ENCODE measurements at regions not wholly inside any gene's neighbourhood (a gene's known extent, or its start where the extent isn't known, plus 50 kb on each side); places are given as distances from the start of the nearest gene placed in this dataset.
A peak's percentile ranks its signal among the peaks of the same experiment; 100 is the strongest.

DNA sequence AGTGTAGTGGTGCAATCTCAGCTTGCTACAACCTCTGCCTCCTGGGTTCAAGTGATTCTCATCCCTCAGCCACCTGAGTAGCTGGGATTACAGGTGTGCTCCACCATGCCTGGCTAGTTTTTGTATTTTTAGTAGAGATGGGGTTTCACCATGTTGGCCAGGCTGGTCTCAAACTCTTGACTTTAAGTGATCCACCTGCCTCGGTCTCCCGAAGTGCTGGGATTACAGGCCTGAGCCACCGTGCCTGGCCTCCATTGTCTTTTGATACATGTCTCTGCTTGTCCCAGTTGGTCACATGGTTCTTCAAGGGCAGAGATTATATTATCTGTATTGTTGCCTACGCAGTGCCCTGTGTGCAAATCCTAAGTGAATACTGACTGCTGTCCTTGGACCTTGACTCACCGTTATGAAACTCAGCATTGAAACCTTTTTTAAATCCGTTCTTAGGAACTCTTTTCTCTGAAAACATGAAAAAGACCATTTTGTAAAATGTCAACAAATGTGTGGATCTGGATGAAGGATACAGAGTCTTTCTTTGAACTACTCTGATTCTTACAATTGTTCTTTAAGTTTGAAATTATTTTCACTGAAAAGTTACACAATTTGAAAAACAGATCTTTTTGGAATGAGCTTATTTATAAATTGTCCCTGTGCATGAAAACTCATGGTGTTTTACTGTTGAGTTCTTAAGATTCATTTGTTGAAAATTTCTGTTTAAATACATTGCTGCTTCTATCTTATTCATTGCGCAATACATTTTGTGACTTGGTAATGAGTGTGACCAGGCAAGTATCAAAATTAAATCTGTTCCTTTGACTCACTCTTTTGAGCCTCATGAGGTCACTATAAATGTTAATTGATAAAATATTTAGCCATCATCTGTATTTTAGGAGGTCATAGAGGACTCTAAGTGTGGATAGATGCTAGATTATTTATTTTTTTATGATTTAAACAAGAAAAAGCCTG lies 293.5 kb downstream of the UTRN start:
- in situ Hi-C loops (cut with HindIII; ENCODE audit: low pct_ligation_motif_present, low pct_unique_long_range_greater_than_20kb, low sequenced_read_pairs), result no loop called here
- DNase-seq, result no peak

DNA sequence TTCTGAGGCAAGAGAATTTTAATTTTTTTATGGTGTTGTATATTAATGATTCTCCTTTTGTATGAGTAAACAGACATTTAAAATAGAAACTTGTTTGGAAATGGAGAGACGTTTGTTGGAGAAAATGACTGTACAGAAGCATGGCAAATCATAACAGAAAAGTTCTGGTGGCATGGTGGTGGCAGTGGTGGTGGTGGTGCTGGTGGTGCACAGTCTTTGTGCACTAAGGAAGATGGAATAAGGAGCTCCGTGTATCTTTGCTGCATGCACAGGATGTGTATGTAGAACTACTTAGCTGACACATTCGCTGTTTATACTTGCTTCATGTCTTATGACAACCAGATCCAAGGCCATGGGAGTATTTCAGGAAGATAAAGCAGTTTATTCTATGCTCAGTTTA lies 294.9 kb downstream of the UTRN start:
- DNase-seq, result no peak
- in situ Hi-C loops (cut with HindIII; ENCODE audit: low pct_ligation_motif_present, low pct_unique_long_range_greater_than_20kb, low sequenced_read_pairs), result no loop called here

DNA sequence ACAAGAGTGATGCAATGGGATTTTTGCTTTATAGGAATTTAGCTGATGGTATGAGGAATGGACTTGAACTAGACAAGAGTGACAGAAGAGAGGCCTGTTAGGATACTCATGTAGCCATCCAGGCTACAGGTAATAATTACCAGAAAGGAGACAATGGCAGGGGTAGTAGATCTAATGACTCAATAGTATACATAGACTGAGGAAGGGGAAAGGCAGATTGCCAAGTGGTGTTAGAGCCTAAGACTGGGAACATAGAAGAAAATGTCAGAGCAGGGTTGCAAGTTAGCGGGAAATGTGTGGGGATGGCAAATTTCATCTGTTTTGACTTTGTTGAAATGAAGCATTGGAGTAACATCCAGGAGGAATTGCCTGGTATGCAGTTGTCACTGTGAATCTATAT lies 295.6 kb downstream of the UTRN start:
- no peak for DNase-seq
- in situ Hi-C loops (cut with HindIII; ENCODE audit: low pct_ligation_motif_present, low pct_unique_long_range_greater_than_20kb, low sequenced_read_pairs), result no loop called here

DNA sequence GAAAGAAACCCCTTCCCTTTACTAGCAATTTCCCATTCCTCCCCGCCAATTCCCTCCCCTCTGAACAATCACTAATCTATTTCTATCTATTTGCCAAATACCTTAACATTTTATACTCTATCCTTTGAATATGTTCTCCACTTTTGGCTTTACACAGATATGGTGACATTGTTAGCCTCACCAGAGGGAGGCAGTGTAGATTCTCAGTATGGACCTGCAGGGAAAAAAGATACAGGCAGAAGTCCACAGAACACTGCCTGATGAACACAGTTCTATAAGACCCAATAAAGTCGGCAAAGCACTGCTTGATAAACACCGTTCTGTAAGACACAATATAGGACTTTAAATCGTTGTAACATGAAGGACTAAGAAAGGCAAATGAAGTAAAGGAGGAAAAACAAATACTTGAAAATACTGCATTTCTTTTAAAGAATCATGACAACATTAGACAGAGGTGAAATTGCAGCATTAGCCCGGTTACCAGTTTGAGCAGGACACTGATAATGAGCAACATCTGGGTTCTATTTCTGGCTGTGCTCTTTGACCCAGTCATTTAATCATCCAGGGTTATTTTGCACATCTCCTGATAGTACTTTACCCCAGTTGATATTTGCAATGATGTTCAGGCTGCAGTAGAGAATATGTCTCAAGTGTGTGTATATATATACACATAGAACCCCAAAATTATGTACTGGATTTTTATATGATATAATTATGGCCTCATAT lies 296.8 kb downstream of the UTRN start:
- in situ Hi-C loops (cut with HindIII; ENCODE audit: low pct_ligation_motif_present, low pct_unique_long_range_greater_than_20kb, low sequenced_read_pairs), result no loop called here
- DNase-seq, result peak; percentile 55

DNA sequence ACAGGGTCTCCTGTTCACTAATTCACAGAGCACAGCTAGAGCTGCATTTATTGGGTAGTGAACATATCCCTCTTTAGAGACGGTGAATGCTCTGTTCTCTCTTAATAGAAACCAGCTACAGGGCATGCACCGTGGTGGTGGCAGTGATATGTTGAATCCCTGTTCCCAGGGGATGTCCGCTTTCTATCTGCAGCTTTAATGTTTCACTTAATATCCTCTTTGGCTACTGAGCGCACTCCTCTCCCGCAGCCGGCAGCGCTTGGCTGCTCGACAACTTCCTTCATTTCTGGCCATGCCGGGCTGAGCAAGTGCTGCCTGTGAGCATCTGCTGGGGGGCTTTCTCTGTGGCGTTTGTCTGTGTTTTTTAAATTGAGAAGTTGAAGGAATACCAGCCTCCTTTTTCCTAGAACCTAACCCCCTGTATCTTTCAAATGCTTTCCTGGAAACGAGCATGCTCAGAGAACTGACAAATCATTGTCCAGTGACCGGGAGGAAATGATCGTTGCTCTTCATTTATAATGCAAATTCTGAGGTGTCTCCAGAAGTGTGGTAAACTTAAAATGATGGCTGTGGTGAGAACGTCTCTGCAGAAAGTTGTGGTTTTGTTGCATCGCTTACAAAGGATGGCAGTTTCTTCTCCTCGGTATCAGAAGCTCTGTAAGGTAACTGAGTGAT lies 297.9 kb downstream of the UTRN start:
- peak; percentile 27 for DNase-seq
- in situ Hi-C loops (cut with HindIII; ENCODE audit: low pct_ligation_motif_present, low pct_unique_long_range_greater_than_20kb, low sequenced_read_pairs), result no loop called here

DNA sequence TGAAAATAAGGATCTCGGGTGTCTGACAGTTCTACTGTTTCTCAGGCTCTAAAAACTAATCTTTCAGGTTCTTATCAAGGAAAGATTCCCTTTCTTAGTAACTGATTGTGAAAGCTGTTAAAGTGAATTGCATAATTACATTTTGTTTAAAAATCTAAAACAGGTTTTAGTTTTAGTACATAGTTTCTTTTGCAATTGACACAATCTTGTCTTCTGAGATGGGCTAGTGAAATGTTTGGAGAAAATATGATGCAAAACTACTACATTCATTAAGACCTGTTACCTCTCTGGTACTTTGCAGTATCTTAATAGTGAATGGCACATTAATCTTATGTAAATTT lies 298.4 kb downstream of the UTRN start:
- in situ Hi-C loops (cut with HindIII; ENCODE audit: low pct_ligation_motif_present, low pct_unique_long_range_greater_than_20kb, low sequenced_read_pairs), result no loop called here
- DNase-seq, result no peak

DNA sequence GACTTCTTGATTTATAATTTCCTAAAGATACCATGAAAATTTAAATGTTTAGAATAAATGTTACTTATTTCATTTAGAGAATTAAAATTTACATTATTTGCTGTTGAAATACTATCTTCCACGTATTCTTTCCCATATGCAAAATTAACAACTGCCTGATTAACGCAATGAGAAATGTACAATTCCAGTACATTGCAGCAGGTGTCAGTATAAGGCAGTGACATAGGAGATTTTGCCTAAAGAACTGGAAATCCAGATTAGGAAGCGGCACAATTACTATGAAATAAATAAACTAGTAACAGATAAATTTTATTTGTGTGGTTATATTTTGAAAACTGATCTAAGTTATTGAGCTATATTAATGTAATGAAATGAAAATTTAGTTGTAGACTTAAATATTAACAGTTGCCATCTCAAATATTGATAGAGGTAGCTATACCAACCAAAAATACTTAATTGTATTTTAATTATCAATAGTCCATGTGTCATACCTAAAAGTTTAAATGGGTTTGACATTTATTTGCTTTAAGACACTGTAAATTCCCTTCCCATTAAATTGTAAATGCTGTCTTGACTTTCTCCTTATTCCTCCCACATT lies 300.2 kb downstream of the UTRN start:
- peak; percentile 43 for DNase-seq
- in situ Hi-C loops (cut with HindIII; ENCODE audit: low pct_ligation_motif_present, low pct_unique_long_range_greater_than_20kb, low sequenced_read_pairs), result no loop called here

DNA sequence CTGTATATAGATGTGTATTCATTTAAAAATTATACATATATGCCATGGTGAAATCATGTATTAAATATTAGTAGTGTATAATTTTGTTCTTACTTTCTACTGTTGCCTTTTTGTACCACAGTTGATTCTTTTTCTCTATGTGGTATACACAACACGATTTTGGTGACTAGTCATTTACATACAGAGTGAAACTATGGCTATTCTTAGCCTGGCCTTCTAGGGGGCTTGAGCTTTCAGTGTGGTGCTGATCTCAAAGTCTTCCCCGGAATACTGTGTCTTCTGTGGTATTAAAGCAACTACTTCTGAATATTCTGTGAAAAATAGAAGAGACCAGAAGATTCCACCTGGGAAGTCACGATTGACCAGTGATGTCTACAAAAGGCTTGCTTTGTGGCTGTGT lies 301.9 kb downstream of the UTRN start:
- DNase-seq, result no peak
- in situ Hi-C loops (cut with HindIII; ENCODE audit: low pct_ligation_motif_present, low pct_unique_long_range_greater_than_20kb, low sequenced_read_pairs), result no loop called here

DNA sequence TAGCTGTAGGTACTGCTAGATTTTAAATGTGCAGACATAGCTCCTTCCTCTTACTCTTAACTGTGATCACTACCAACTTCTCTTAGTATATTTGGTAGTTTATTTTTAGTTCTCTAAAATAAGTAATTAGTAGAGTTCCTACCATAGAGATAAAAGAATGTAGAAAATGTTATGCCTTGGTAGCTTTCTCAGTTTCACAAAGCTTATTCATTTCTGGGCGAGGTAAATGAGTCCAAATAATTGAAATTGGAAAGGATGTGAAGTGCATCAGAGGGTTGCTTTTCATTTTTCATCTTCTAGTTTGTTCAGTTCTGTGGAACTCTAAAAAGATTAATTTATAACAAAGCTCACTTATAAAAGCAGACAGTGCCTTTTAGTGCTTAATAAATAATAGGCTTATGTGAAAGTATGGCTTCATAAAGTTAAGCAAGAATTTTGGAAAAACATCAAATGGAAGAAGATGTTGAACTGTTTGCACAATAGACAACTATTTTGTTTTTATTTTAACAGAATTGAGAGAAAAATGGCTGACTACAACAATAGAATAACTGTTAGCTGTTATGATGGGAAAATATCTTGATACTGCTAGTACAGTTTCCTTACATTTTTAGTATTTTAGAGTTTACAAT lies 303.7 kb downstream of the UTRN start:
- DNase-seq, result no peak
- in situ Hi-C loops (cut with HindIII; ENCODE audit: low pct_ligation_motif_present, low pct_unique_long_range_greater_than_20kb, low sequenced_read_pairs), result no loop called here

DNA sequence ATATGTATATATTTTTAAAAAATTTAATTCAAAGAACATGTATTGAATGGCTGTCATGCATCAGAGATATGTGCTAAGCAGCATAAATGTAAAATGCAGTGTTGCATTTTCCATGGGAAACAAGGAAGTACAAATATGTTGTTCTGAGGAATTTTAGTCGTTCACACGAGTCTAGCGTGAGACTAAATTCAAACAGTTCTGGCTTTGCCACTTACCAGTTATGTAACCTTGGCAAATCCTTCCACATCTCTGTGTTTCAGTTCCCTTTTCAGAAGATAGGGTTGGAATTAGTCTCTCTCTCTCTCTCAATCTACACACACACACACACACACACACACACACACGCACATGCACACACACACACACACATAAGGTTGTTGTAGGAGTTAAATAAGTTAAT lies 305.4 kb downstream of the UTRN start:
- DNase-seq, result no peak
- in situ Hi-C loops (cut with HindIII; ENCODE audit: low pct_ligation_motif_present, low pct_unique_long_range_greater_than_20kb, low sequenced_read_pairs), result no loop called here

DNA sequence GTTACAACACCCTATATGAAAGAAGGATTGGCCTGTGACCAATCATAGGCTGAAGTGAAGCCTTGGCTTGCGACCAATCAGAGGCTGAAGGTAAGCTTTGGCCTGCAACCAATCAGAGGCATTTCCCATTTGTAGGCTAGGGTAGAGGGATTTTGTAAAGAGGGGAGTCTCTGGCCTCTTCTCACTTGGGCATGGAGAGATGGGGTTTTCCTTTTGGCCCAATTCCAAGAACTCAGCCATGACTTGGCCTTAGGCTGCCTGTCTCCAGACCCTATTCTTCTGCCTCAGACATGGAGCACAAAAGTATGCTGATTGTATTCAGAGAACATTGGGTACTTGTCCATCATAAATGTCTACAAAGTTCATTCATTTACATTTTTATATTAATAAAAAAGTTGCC lies 308.3 kb downstream of the UTRN start:
- in situ Hi-C loops (cut with HindIII; ENCODE audit: low pct_ligation_motif_present, low pct_unique_long_range_greater_than_20kb, low sequenced_read_pairs), result no loop called here

DNA sequence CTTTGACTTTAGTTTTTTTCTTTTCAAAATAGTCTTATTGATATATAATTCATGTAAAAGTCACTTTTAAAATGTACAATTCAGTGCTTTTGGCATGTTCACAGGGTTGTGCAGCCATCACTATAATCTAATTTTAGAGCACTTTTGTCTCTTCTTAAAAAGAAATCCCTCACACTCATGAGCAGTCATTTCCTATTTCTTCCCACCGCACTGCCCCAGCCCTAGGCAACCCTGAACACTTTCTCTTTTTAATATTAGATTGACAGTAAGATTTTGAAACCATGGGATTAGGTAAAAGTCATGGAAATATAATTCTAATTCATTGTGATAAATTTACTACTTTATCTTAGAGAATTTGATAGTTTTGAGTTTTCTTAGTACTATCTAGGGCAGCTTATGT lies 309.4 kb downstream of the UTRN start:
- DNase-seq, result no peak
- in situ Hi-C loops (cut with HindIII; ENCODE audit: low pct_ligation_motif_present, low pct_unique_long_range_greater_than_20kb, low sequenced_read_pairs), result no loop called here

More for the DNA sequence above, 308.3 kb downstream of the UTRN start:
- DNase-seq, result no peak

DNA sequence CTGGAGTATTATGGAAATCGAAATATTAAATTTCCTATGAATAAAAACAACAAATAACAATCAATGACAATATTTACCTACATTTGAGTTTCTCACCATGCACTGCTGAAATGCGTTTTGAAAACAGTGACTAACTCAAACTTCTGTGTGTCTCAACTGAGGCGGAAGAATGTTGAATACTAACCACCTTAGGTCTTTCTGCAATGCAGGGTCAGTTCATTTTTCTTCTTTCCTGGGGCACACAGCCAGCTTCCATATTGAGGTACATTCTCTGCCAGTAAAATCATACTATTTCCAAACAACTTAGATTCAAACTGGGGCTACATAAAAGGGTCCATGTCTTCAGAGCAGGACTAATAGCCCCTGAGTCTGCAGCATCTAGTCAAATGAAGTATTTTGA lies 310.1 kb downstream of the UTRN start:
- in situ Hi-C loops (cut with HindIII; ENCODE audit: low pct_ligation_motif_present, low pct_unique_long_range_greater_than_20kb, low sequenced_read_pairs), result no loop called here
- DNase-seq, result no peak

DNA sequence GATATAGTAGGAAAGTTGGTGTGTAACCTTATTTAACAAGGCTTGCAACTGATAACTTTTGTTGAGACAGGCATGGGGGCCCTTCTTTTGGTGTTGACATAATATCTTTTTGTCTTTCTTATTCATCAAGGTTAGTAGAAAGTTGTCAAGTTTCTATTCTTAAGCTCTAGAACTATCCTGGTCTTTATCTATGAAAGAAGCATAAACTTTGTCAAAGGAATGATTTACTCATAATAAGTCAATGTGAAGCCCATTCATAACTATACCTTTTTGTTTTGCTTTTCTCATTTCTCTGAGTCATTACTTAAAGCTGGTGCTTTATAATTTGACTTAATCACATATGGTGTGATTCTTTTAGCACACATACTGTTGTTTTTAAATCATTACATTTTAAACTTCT lies 312.4 kb downstream of the UTRN start:
- in situ Hi-C loops (cut with HindIII; ENCODE audit: low pct_ligation_motif_present, low pct_unique_long_range_greater_than_20kb, low sequenced_read_pairs), result no loop called here
- no peak for DNase-seq

DNA sequence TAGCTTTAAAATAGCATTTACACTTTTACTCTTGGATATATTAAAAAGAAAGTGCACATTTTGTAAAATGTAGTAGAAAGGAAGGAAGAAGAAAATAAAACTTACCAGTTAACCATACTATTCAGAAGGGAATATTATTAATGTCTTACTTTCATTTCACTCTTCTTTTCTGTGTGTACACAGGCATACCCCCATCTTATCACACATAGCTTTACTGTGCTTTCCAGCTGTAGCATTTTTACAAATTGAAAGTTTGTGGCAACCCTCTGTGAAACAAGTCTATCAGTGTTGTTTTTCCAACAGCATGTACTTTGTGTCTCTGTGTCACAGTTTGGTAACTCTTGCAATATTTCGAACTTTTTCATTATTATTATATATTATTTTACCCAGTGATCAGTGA lies 314.5 kb downstream of the UTRN start:
- no peak for DNase-seq
- in situ Hi-C loops (cut with HindIII; ENCODE audit: low pct_ligation_motif_present, low pct_unique_long_range_greater_than_20kb, low sequenced_read_pairs), result no loop called here

DNA sequence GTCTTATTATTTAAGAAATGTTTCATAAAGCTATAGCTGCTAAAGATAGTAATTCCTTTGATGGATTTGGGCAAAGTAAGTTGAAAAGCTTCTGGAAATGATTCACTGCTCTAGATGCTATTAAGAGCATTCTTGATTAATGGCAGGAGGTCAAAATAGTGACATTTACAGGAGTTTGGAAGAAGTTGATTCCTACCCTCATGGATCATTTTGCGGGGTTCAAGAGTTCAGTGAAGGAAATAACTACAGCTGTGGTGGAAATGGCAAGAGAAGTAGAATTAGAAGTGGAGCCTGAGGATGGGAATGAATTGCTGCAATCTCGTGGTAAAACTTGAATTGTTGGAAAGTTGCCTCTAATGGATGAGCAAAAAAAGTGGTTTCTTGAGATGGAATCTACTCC lies 316.1 kb downstream of the UTRN start:
- DNase-seq, result no peak
- in situ Hi-C loops (cut with HindIII; ENCODE audit: low pct_ligation_motif_present, low pct_unique_long_range_greater_than_20kb, low sequenced_read_pairs), result no loop called here

DNA sequence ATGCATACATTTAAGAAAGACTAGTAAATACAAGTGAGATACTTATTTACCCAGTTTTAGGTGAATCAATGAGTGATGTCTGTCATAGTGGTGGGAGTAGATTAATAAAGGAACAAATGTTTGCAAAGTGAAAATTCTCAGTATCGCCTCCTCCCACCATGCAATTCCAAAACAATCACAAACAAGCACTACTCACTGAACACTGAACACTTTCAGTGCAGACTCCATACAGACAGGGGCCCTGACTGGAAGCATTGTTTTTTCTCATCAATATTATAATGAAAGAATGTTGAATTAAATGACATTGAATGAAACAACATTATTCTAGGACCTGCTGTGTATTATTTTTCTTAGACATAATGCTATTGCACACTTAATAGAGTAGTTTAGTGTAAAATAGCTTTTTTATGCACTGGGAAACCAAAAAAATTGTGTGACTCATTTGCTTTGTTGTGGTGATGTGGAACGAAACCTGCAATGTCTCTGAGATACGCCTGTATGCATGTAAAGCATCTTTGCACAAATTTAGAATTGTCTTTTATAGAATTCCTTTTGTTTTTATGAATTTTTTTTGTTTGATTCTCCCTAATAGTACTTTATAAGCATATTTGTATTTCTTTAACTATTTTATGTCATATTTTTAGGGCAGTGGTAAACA lies 317.5 kb downstream of the UTRN start:
- in situ Hi-C loops (cut with HindIII; ENCODE audit: low pct_ligation_motif_present, low pct_unique_long_range_greater_than_20kb, low sequenced_read_pairs), result no loop called here

DNA sequence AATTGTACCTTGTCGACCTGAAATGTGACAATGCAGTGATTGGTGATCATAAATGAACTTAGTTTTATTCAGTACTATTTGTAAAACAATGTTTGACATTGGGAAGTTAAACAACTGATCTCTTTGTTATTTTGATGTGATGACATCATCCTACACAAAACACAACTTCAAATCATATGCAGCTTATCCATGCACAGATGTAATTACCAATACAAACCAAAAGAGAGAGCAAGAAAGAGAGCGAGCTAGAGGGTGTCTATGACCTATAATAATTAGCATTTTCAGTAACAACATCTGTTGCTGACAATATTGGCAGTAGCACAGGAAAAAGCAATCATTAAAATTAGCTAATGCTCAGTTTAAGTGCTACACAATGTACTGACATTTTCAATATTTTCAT lies 320.9 kb downstream of the UTRN start:
- in situ Hi-C loops (cut with HindIII; ENCODE audit: low pct_ligation_motif_present, low pct_unique_long_range_greater_than_20kb, low sequenced_read_pairs), result no loop called here
- no peak for DNase-seq

More for the DNA sequence above, 317.5 kb downstream of the UTRN start:
- DNase-seq, result no peak

All from ACHN (cell line).